HG03558 (cell line): ENCODE measurements at regions not wholly inside any gene's neighbourhood (a gene's known extent, or its start where the extent isn't known, plus 50 kb on each side); places are given as distances from the start of the nearest gene placed in this dataset.
"Not testable (repeated sequence)": the region's sequence is repeated elsewhere in the genome, so short reads cannot be mapped to it uniquely, and the experiment has no call there.

Experiments used
- ATAC-seq: cut with Tn5 transposase; IDR thresholded peaks from one replicate; pipeline ENCODE4 v1.9.1; 2021; ENCODE audit warnings: moderate number of reproducible peaks; ENCODE audit not compliant: unreplicated experiment; ENCODE audit errors: extremely low read depth

GRCh38 chr9:115680231-115680630 is 473.4 kb upstream of the PAPPA start:
- no peak for ATAC-seq

- no peak for ATAC-seq
Measured at GRCh38 chr9:115681585-115681984, 472.0 kb upstream of the PAPPA start.

GRCh38 chr9:115686069-115686468 is 467.5 kb upstream of the PAPPA start:
- ATAC-seq: no peak

- ATAC-seq: no peak
Measured at GRCh38 chr9:115687356-115687755, 466.2 kb upstream of the PAPPA start.

- ATAC-seq: no peak
Measured at GRCh38 chr9:115689331-115689730, 464.3 kb upstream of the PAPPA start.

GRCh38 chr9:115690786-115691496 is 462.6 kb upstream of the PAPPA start:
- no peak for ATAC-seq

GRCh38 chr9:115691693-115692092 is 461.9 kb upstream of the PAPPA start:
- ATAC-seq: no peak

- not testable (repeated sequence) for ATAC-seq
Measured at GRCh38 chr9:115692868-115693267, 460.7 kb upstream of the PAPPA start.

- no peak for ATAC-seq
Measured at GRCh38 chr9:115694014-115694413, 459.6 kb upstream of the PAPPA start.

- no peak for ATAC-seq
Measured at GRCh38 chr9:115694991-115695390, 458.6 kb upstream of the PAPPA start.

GRCh38 chr9:115712981-115713380 is 440.6 kb upstream of the PAPPA start:
- no peak for ATAC-seq

GRCh38 chr9:115715666-115716065 is 437.9 kb upstream of the PAPPA start:
- ATAC-seq: no peak

GRCh38 chr9:115717298-115717697 is 436.3 kb upstream of the PAPPA start:
- no peak for ATAC-seq

- no peak for ATAC-seq
Measured at GRCh38 chr9:115717711-115718173, 435.8 kb upstream of the PAPPA start.

- ATAC-seq: no peak
Measured at GRCh38 chr9:115730396-115730795, 423.2 kb upstream of the PAPPA start.

GRCh38 chr9:115730845-115731244 is 422.7 kb upstream of the PAPPA start:
- ATAC-seq: no peak

GRCh38 chr9:115733318-115734110 is 420.1 kb upstream of the PAPPA start:
- ATAC-seq: no peak

GRCh38 chr9:115739096-115739875 is 414.3 kb upstream of the PAPPA start:
- no peak for ATAC-seq

- no peak for ATAC-seq
Measured at GRCh38 chr9:115740986-115741385, 412.6 kb upstream of the PAPPA start.

GRCh38 chr9:115743709-115744605 is 409.6 kb upstream of the PAPPA start:
- no peak for ATAC-seq
